DND-41 (cell line): ENCODE measurements at regions not wholly inside any gene's neighbourhood (a gene's known extent, or its start where the extent isn't known, plus 50 kb on each side); places are given as distances from the start of the nearest gene placed in this dataset.

Experiments
- EZH2 ChIP-seq: IDR thresholded peaks from 3 replicates; pipeline ENCODE4 v1.6.1; 2012; ENCODE audit warnings: borderline replicate concordance, low read depth, mild to moderate bottlenecking, moderate library complexity, low read length, inconsistent platforms; ENCODE audit not compliant: severe bottlenecking
- TF ChIP-seq, protein P1 (sequence below): IDR thresholded peaks from 2 replicates; pipeline ENCODE4 v1.5.1; 2012; ENCODE audit warnings: borderline replicate concordance, low read length, moderate library complexity, mild to moderate bottlenecking; ENCODE audit not compliant: poor library complexity, severe bottlenecking; ENCODE audit errors: extremely low read depth

DNA sequence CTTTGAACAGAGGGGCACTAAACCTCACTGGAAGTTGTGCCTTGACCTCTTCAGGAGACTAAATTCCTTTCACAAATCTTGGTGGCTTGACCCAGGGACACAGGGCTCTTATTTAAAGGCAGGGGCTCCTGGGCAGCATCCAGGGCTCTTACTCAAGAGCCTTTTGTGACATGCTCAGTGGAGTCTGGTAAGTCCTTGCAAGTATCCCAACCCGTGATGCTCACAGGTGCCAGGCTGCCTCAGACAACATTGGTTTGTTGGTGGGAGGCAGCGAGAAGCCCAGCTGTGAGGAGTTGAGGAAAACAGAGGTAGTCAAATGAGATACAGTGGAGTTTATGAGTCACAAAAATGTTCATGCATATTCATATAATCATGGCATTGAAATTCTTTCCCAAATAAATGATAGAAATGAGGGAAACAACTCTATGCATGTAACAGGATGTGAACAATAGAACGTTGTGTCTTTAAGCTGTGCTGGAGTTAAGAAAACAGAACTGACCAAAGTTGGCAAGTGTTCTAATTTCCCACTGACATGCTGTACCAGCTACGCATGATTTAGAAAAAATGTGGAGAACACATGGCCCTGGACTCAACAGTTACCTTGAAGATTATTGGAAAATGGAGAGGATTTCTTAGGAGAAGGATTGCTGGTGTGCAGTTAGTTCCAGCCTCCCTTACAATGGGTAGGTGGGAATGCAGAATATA lies 654.5 kb upstream of the COBL start:
- TF ChIP-seq EZH2 = no peak
- TF ChIP-seq, protein P1, sequence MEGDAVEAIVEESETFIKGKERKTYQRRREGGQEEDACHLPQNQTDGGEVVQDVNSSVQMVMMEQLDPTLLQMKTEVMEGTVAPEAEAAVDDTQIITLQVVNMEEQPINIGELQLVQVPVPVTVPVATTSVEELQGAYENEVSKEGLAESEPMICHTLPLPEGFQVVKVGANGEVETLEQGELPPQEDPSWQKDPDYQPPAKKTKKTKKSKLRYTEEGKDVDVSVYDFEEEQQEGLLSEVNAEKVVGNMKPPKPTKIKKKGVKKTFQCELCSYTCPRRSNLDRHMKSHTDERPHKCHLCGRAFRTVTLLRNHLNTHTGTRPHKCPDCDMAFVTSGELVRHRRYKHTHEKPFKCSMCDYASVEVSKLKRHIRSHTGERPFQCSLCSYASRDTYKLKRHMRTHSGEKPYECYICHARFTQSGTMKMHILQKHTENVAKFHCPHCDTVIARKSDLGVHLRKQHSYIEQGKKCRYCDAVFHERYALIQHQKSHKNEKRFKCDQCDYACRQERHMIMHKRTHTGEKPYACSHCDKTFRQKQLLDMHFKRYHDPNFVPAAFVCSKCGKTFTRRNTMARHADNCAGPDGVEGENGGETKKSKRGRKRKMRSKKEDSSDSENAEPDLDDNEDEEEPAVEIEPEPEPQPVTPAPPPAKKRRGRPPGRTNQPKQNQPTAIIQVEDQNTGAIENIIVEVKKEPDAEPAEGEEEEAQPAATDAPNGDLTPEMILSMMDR = no peak
